ENCODE measurements at regions not wholly inside any gene's neighbourhood (a gene's known extent, or its start where the extent isn't known, plus 50 kb on each side); places are given as distances from the start of the nearest gene placed in this dataset.

- no peak for ATAC-seq
- ChIA-PET RAD21 (ENCODE audit: low non-redundant PET in 1 of 2, low total read pairs in 2 of 2, uncharacterized antibody in 2 of 2, unreplicated experiment in 2 of 2) (no interaction called here), POLR2A (no interaction called here), CTCF (no interaction called here)
- Histone ChIP-seq H3K27me3 (ENCODE audit: insufficient read depth, low read length) (no peaks in the 10 kb centered on the region), H3K9ac (ENCODE audit: low read length) (no peak overlapping the region), H3K4me1 (ENCODE audit: control insufficient read depth in 1 of 2, insufficient read depth in 2 of 2, low read length in 2 of 2) (peaks cover 14 to 42% of the 10 kb centered on the region in 2 experiments), H3K79me2 (ENCODE audit: insufficient read depth, low read length) (no peaks in the 10 kb centered on the region), H3K4me2 (ENCODE audit: low read length) (no peak overlapping the region), H3K9me3 (ENCODE audit: control insufficient read depth in 1 of 2, insufficient read depth in 1 of 2, low read depth in 1 of 2, low read length in 2 of 2) (peaks cover 11 to 13% of the 10 kb centered on the region in 2 experiments; a peak in 3 of 4 replicates), H3K36me3 (ENCODE audit: control insufficient read depth in 1 of 2, insufficient read depth in 2 of 2, low read length in 2 of 2) (0 out of 4 replicates have a peak, but pooled peaks cover 0 to 4% of the 10 kb centered on the region in 2 experiments), H4K20me1 (ENCODE audit: insufficient read depth) (no peaks in the 10 kb centered on the region), H2AFZ (ENCODE audit: low read depth, low read length, poor library complexity, severe bottlenecking) (no peak overlapping the region), H3K9me2 (ENCODE audit: insufficient read depth) (no peaks in the 10 kb centered on the region), H3K4me3 (replicated peaks in 1 of 2; ENCODE audit: low read depth in 1 of 2, low read length in 2 of 2) (no peak overlapping the region), H3K27ac (ENCODE audit: low read depth, low read length) (no peak overlapping the region)
- TF ChIP-seq EGR1 (IDR thresholded peaks at IDR 0.05; ENCODE audit: low read depth) (no peak), ZBTB33 (IDR thresholded peaks at IDR 0.05; ENCODE audit: extremely low read depth, insufficient replicate concordance, low read length) (no peak), SRF (IDR thresholded peaks at IDR 0.05; ENCODE audit: low read depth) (no peak), FOSL1 (IDR thresholded peaks at IDR 0.05; ENCODE audit: low read depth) (no peak), CTCF (IDR thresholded peaks at IDR 0.05 in 2 of 3, conservative IDR thresholded peaks at IDR 0.05 in 1 of 3; ENCODE audit: borderline replicate concordance in 1 of 3, insufficient read depth in 1 of 3, low read depth in 2 of 3, low read length in 2 of 3) (no peak), ZNF274 (IDR thresholded peaks at IDR 0.05; ENCODE audit: low read depth, low read length) (no peak), POLR2A (IDR thresholded peaks at IDR 0.05; ENCODE audit: borderline replicate concordance, extremely low read depth, insufficient read depth, insufficient read length) (no peak), TCF7L2 (IDR thresholded peaks at IDR 0.05; ENCODE audit: borderline replicate concordance, extremely low read depth, insufficient read depth, insufficient read length) (no peak), ZFX (IDR thresholded peaks at IDR 0.05) (no peak), CBX3 (IDR thresholded peaks at IDR 0.05; ENCODE audit: low read depth) (no peak), POLR2AphosphoS5 (IDR thresholded peaks at IDR 0.05; ENCODE audit: low read depth, low read length) (no peak), YY1 (IDR thresholded peaks at IDR 0.05; ENCODE audit: extremely low read depth, insufficient replicate concordance, low read depth, low read length) (no peak), SIN3A (IDR thresholded peaks at IDR 0.05; ENCODE audit: low read depth) (no peak), RAD21 (IDR thresholded peaks at IDR 0.05; ENCODE audit: low read depth) (no peak), SP1 (IDR thresholded peaks at IDR 0.05; ENCODE audit: low read depth) (no peak), CEBPB (IDR thresholded peaks at IDR 0.05; ENCODE audit: low read depth) (no peak), JUND (IDR thresholded peaks at IDR 0.05) (no peak), ELF1 (IDR thresholded peaks at IDR 0.05; ENCODE audit: borderline replicate concordance, low read depth) (no peak), ATF3 (IDR thresholded peaks at IDR 0.05) (no peak), EZH2 (IDR thresholded peaks at IDR 0.05) (no peak)
- intact Hi-C loops (cut with micrococcal nuclease), result no loop called here
- no peak for DNase-seq (ENCODE audit: low read depth, low spot score)
- no TSS peak for BruUV-seq (replicated peaks)
These were observed 203.7 kb downstream of the RFC3 start for GRCh38 chr13:34021619-34022018.
